GM19328 (cell line): ENCODE measurements at regions not wholly inside any gene's neighbourhood (a gene's known extent, or its start where the extent isn't known, plus 50 kb on each side); places are given as distances from the start of the nearest gene placed in this dataset.
"Not testable (repeated sequence)": the region's sequence is repeated elsewhere in the genome, so short reads cannot be mapped to it uniquely, and the experiment has no call there.

Experiments
- ATAC-seq: cut with Tn5 transposase; IDR thresholded peaks from one replicate; pipeline ENCODE4 v1.9.1; 2021; ENCODE audit warnings: mild to moderate bottlenecking, moderate library complexity; ENCODE audit not compliant: unreplicated experiment

DNA sequence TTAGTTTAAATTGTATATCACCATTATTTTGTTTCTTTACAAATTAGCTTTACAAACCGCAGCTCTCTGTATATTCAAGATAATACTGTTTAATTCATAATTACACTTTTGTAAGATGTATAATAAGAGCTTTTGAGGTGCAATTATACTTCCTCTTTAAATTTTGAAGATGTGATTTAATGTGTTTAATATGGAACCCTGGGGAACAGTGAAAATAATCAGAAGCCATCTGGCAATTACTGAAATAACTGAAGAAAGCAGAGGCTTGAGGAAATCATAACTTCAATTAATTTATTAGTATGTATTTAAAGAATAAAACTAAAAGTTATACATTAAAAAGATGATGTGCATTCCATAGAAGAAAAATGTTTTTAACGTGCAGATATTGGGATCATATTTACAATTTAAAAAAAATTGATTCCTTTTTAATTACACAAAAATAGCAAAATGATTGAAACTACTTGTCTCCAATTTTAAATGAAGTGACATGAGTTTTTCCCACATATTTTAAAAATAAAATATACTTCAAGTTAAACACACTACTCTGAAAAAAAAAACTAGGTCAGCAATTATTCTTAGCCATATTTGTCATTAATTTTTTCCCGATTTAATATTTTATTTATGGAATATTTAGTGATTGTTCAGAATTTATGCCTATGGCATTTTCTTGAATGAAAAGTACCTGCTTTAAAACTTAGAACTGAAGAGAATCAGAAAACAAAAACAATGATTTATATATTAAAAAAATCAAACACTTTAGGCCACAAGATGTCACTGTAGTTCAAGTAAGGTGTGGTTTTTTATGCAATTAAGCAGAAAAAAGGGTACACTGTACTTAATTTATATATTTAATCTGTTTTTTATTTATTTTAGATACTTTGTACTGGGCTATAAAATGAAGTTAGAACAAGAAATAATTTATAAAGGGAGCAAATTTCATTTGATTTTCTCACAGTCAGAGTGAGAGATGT lies 942.7 kb upstream of the NDST4 start:
- no peak for ATAC-seq

DNA sequence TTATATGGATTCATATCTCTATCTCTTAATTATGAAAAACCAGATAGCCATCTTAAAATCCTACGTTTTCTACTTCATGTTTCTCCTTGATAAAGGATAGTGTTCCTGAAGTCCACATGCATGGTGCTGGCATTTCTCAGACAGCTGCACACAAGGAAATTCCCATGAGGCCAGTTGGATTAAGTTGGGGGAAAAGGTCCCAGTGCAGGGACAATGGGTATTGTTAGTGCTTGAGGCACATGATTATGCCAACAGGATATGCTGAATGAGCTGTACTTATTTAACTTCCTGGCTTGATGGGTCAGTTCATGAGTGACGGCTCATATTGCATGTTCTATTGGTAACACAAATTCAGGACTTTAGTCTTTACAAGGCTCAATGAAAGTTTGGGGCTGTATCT lies 913.9 kb upstream of the NDST4 start:
- ATAC-seq = no peak

DNA sequence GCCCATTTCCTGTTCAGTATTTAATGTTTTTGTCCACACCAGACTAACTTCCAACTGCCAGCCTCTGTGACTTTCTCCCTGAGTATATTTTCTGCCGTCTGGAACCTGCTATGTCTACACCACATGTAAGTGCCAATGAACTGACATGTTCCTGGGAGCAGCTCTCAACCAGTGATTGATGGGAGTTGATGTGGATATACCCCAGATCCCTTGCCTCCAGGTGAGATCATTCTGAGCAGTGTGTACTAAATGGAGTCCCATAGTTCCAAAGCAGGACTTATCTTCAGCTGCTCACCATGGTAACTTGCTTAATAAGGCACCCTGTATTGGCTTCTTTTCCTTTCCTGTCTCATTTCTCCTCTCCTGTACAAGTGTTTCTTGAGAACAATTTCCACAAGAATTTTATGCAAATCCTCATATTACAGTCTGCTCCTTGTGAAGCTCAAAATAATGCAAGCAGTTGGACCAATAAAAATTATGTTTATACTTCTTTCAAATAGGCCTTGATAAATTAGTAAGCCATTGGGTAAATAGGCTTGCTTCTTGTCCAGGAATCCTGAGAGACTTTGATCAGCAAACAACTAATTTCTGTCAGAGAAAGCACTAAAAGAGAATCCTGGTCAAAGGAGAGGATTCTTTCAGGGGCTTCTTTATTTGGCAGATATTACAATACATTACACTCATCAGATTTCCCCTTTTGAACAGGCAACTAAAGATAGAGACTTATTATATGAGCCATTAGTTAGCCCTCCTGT lies 911.7 kb upstream of the NDST4 start:
- ATAC-seq = no peak

GRCh38 chr4:116023049-116023448 lies 909.6 kb upstream of the NDST4 start:
- no peak for ATAC-seq

DNA sequence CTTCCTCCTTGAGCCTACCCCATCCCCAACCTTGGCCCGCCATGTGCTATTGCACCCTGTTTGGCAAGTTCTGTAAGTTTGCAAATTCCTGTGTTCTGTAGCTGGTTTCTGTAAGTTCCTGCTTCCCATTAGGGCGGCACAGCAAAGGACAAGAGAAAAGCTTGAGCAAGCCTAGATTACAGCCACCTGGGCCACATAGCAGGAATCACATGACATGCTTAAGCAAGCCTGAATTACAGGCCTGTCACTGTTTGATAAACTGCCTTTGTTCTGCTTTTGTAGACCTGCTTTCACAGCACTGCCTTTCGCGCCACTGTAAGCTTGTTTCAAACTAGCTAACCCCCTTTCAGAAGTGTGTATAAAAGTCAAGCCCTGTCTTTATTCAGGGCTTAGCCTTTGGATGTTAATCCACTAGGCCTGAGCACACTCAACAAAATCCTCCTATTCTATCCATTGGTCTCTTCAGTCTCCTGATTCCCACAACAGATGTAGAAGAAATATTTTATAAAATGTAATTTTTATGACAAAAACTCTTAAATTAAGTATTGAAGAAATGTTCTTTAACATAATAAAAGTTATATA lies 906.8 kb upstream of the NDST4 start:
- no peak for ATAC-seq

- no peak for ATAC-seq
These were observed 905.4 kb upstream of the NDST4 start for GRCh38 chr4:116018831-116019230.

GRCh38 chr4:116016201-116016600 lies 902.8 kb upstream of the NDST4 start:
- no peak for ATAC-seq

DNA sequence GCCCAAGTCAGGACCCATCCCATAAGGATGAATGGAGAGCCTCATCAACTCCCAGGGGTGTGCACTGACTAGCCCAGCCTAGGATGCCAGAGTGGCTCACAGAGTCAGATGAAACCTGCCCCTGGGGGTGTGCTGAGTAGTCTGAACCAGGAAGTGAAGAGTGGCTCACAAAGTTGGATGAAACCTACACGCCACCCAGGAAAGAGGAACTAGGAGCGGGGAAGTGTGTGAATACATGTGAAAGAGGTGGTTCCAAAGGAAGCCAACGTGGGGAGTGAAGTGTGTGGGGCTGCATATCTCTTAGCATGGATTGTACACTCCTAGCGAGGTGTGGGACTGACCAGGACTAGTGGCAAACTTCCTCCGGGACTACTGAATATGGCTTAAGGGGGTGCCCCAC lies 902.1 kb upstream of the NDST4 start:
- no peak for ATAC-seq

- ATAC-seq = no peak
These were observed 901.6 kb upstream of the NDST4 start for GRCh38 chr4:116015062-116015461.

- no peak for ATAC-seq
These were observed 897.5 kb upstream of the NDST4 start for GRCh38 chr4:116010923-116011322.

DNA sequence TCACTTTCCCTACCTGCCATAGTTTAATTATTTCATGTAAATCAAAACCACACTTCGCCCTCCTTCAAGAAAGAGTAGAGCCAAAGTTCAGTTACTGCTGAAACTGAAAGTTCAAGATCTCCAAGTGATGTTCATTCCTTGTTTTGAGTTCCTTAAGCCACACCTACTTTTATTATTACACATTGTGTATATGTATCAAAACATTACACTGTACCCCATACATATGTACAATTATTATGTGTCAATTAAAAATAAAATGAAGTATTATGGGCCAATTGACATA lies 892.3 kb upstream of the NDST4 start:
- ATAC-seq = no peak

DNA sequence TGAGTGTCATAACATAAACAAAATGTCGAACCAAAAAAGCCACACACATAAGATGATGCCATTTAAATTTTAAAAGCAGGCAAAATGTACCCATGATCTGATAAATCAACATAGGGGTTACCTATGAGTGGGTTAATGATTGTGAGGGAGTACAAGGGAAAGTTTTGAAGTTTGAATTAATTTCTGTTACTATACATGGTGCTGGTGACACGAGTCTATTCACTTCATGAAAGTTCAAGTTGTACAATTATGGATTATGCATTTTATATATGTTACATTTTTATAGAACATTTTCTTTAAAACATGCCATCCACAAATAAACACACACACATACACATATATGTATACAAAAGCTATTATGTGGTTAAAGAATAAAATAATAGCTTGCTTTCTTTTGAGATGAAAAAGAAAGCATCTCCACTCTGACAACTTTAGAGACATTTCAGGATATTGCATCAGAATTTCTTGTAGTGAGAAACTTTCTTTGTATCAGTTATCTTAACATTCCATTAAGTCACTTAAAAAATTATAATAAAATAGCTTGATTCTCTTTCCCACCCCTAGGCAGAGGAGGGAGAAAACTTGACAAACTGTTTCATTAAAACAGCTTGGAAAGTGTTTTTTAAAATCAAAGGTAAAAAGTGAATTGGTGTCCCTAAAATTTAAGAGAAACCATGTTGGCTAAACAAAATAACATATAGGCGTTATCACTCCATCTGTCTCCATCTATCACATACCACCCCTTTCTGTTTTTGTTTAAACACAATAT lies 891.8 kb upstream of the NDST4 start:
- ATAC-seq = no peak

GRCh38 chr4:116001291-116001690 lies 887.9 kb upstream of the NDST4 start:
- no peak for ATAC-seq

DNA sequence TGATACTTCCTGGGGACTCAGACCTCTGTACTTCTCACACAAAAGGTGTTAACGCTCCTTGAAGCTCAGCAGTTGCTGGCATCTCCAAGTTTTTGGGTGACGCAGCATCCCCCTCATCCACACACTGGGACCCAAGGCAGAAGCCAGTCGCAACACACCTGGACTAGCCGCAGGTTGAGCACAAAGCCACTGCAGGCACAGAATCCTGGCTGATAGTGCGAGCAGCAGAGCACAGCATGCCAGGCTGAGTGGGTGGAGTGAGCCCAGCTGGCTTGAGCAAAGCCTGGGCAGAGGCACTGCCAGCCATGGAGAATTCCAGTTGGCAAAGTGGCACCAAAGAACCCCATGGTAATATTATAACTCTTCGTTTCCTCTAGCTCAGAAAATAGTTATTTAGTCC lies 873.2 kb upstream of the NDST4 start:
- ATAC-seq = no peak

DNA sequence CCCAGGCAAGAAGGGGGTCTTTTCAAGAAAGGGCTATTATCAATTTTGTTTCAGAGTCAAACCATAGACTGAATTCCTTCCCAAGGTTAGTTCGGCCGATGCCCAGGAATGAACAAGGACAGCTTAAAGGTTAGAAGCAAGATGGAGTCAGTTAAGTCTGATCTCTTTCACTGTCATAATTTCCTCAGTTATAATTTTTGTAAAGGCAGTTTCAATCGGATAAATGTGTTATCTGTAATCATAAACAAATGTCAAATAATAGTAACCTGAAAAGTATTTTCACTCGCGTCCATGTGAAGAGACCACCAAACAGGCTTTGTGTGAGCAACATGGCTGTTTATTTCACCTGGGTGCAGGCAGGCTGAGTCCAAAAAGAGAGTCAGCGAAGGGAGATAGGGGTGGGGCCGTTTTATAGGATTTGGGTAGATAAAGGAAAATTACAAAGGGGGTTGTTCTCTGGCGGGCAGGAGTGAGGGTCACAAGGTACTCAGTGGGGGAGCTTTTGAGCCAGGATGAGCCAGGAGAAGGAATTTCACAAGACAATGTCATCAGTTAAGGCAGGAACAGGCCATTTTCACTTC lies 862.1 kb upstream of the NDST4 start:
- not testable (repeated sequence) for ATAC-seq

GRCh38 chr4:115973768-115974167 lies 860.3 kb upstream of the NDST4 start:
- no peak for ATAC-seq

DNA sequence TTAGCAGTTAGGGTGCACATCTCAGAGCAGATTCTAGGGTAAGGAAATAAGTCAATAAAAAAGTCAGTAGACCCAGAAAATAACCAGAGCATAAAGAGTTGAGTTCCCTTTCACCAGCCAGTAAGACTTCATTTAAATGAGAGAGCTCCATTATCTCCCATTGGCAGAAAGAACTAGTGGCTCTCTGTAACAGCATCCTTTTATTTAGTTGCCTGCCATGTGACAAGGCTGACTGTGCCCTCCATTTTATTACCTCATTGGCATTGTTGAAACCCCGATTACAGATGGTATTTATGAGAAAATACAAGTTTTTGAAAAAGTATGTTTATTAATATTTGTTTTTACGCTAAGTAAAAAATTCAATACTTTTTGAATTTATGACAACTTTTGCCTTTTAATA lies 859.5 kb upstream of the NDST4 start:
- no peak for ATAC-seq

- ATAC-seq = no peak
These were observed 857.4 kb upstream of the NDST4 start for GRCh38 chr4:115970859-115971258.

DNA sequence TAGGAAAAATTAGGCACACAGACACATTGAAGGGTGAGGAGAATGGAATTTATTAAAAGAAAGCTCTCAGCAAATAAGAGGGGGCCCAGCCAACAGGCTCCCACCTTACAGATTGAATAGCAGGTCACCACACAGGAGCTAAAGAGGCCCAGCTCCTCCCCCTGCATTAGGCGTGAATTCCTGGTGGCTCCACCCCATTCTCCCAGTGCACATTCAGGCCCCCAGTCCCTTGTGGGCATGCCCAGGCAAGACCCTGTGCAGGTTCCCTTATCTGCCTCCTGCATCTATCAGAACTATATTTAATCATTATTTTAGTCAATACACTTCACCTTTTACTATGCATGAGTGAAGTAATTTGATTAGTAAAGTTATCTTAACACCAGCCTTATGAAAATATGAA lies 856.3 kb upstream of the NDST4 start:
- no peak for ATAC-seq

DNA sequence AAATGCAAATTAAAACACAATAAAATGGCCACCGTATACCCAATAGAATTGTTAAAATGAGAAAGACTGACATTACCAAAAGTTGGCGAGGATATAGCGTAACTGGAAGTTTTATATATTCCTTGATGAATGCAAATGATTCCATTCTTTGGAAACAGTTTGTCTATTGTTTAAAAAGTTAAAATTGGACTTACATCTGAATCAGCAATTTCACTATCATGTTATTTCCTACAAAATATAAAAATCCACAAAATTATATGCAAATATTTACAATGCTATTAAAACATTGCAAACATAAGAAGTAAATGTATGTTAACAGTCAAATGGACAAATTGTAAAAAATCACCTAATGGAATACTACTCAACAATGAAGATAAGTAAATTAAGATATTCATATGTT lies 852.2 kb upstream of the NDST4 start:
- ATAC-seq = no peak
